SK-N-SH (cell line): ENCODE measurements at regions not wholly inside any gene's neighbourhood (a gene's known extent, or its start where the extent isn't known, plus 50 kb on each side); places are given as distances from the start of the nearest gene placed in this dataset.

Experiments
- CHD2 ChIP-seq: fragments of 150-350 bp; IDR thresholded peaks from 2 replicates; pipeline ENCODE4 v1.6.1; 2018; ENCODE audit warnings: low read length; ENCODE audit not compliant: partially characterized antibody
- EP300 ChIP-seq, 2 experiments: IDR thresholded peaks; 2 replicates each; pipeline versions ENCODE4 v1.4.0 to v1.6.1; 2012; ENCODE audit warnings: borderline replicate concordance in 1 of 2, low read depth in 1 of 2, low read length in 1 of 2
- MXI1 ChIP-seq: IDR thresholded peaks from 2 replicates; pipeline ENCODE4 v1.6.1; 2012; ENCODE audit warnings: mild to moderate bottlenecking, low read depth, low read length, improper control_type of control experiment
- NRF1 ChIP-seq: IDR thresholded peaks from 2 replicates; pipeline ENCODE4 v1.6.1; 2012; ENCODE audit warnings: low read depth, mild to moderate bottlenecking, low read length
- POLR2AphosphoS5 ChIP-seq: IDR thresholded peaks from 2 replicates; pipeline ENCODE4 v1.6.1; 2012; ENCODE audit warnings: low read depth, low read length
- RAD21 ChIP-seq: IDR thresholded peaks from 2 replicates; pipeline ENCODE4 v1.6.1; 2012; ENCODE audit warnings: mild to moderate bottlenecking, low read length
- RCOR1 ChIP-seq: fragments of 150-350 bp; IDR thresholded peaks from 2 replicates; pipeline ENCODE4 v1.6.1; 2017; ENCODE audit warnings: antibody characterized with exemption, low read length
- RFX5 ChIP-seq: IDR thresholded peaks from 2 replicates; pipeline ENCODE4 v1.6.1; 2012; ENCODE audit warnings: mild to moderate bottlenecking, improper control_type of control experiment, low read length
- RXRA ChIP-seq: IDR thresholded peaks from 2 replicates; pipeline ENCODE4 v1.4.0; 2012; ENCODE audit warnings: low read depth, mild to moderate bottlenecking, borderline replicate concordance
- TF ChIP-seq, protein P1 (sequence below): fragments of 200-600 bp; sonication (generic); IDR thresholded peaks from 2 replicates; pipeline ENCODE4 v1.6.1; 2017; ENCODE audit warnings: antibody characterized with exemption, mild to moderate bottlenecking, moderate library complexity
- TF ChIP-seq, protein P2 (sequence below): IDR thresholded peaks from 2 replicates; pipeline ENCODE4 v1.6.1; 2012; ENCODE audit warnings: mild to moderate bottlenecking, low read depth, low read length, moderate library complexity
- TF ChIP-seq, protein P3 (sequence below): IDR thresholded peaks from 2 replicates; pipeline ENCODE4; 2012
- TF ChIP-seq, protein P4 (sequence below): IDR thresholded peaks from 2 replicates; pipeline ENCODE4 v1.4.0; 2012; ENCODE audit warnings: low read depth

DNA sequence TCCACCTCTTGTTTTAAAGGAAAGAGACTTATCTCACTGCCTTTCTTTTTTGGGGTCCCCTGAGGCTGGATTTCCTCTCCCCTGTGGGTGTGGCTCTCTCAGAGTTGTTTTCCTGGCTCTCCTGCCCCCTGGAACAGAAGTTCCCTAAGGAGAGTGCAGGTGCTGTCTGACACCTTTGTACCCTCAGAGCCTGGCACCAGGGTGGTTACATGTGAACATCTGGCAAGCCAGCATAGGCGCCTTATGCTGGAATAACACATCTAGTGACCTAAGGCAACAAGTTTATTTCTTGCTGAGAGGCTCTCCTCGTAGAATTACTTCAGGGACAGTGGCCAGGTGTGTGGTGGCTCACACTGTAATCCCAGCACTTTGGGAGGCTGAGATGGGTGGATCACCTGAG lies 172.9 kb upstream of the PTCH1 start:
- TF ChIP-seq, protein P1, sequence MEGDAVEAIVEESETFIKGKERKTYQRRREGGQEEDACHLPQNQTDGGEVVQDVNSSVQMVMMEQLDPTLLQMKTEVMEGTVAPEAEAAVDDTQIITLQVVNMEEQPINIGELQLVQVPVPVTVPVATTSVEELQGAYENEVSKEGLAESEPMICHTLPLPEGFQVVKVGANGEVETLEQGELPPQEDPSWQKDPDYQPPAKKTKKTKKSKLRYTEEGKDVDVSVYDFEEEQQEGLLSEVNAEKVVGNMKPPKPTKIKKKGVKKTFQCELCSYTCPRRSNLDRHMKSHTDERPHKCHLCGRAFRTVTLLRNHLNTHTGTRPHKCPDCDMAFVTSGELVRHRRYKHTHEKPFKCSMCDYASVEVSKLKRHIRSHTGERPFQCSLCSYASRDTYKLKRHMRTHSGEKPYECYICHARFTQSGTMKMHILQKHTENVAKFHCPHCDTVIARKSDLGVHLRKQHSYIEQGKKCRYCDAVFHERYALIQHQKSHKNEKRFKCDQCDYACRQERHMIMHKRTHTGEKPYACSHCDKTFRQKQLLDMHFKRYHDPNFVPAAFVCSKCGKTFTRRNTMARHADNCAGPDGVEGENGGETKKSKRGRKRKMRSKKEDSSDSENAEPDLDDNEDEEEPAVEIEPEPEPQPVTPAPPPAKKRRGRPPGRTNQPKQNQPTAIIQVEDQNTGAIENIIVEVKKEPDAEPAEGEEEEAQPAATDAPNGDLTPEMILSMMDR: no peak
- TF ChIP-seq, protein P2, sequence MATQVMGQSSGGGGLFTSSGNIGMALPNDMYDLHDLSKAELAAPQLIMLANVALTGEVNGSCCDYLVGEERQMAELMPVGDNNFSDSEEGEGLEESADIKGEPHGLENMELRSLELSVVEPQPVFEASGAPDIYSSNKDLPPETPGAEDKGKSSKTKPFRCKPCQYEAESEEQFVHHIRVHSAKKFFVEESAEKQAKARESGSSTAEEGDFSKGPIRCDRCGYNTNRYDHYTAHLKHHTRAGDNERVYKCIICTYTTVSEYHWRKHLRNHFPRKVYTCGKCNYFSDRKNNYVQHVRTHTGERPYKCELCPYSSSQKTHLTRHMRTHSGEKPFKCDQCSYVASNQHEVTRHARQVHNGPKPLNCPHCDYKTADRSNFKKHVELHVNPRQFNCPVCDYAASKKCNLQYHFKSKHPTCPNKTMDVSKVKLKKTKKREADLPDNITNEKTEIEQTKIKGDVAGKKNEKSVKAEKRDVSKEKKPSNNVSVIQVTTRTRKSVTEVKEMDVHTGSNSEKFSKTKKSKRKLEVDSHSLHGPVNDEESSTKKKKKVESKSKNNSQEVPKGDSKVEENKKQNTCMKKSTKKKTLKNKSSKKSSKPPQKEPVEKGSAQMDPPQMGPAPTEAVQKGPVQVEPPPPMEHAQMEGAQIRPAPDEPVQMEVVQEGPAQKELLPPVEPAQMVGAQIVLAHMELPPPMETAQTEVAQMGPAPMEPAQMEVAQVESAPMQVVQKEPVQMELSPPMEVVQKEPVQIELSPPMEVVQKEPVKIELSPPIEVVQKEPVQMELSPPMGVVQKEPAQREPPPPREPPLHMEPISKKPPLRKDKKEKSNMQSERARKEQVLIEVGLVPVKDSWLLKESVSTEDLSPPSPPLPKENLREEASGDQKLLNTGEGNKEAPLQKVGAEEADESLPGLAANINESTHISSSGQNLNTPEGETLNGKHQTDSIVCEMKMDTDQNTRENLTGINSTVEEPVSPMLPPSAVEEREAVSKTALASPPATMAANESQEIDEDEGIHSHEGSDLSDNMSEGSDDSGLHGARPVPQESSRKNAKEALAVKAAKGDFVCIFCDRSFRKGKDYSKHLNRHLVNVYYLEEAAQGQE: no peak
- TF ChIP-seq, protein P3, sequence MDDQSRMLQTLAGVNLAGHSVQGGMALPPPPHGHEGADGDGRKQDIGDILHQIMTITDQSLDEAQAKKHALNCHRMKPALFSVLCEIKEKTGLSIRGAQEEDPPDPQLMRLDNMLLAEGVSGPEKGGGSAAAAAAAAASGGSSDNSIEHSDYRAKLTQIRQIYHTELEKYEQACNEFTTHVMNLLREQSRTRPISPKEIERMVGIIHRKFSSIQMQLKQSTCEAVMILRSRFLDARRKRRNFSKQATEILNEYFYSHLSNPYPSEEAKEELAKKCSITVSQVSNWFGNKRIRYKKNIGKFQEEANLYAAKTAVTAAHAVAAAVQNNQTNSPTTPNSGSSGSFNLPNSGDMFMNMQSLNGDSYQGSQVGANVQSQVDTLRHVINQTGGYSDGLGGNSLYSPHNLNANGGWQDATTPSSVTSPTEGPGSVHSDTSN: no peak
- TF ChIP-seq NRF1 (no peak), RAD21 (no peak), EP300 (IDR thresholded peaks at IDR 0.05; ENCODE audit: borderline replicate concordance in 1 of 2, low read depth in 1 of 2, low read length in 1 of 2) (no peak), POLR2AphosphoS5 (no peak), RXRA (no peak), MXI1 (no peak), RFX5 (no peak), CHD2 (no peak), RCOR1 (no peak)
- TF ChIP-seq, protein P4, sequence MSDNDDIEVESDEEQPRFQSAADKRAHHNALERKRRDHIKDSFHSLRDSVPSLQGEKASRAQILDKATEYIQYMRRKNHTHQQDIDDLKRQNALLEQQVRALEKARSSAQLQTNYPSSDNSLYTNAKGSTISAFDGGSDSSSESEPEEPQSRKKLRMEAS: no peak
